RWPE2 (cell line): ENCODE measurements at regions not wholly inside any gene's neighbourhood (a gene's known extent, or its start where the extent isn't known, plus 50 kb on each side); places are given as distances from the start of the nearest gene placed in this dataset.

Source experiments
- ATAC-seq: fragments of 200-7000 bp; cut with Tn5 transposase; 3 replicates; pipeline ENCODE4 v1.9.1; 2021; ENCODE audit warnings: low read depth
- DNase-seq: peaks from one replicate; pipeline ENCODE4 v3.0.0-alpha.2; 2020; ENCODE audit warnings: low spot score
- H3K27ac ChIP-seq: fragments of 450-650 bp; 2 replicates; pipeline ENCODE4 v1.5.1; 2017; ENCODE audit warnings: mild to moderate bottlenecking; ENCODE audit not compliant: poor library complexity, severe bottlenecking
- H3K27me3 ChIP-seq: fragments of 250-450 bp; sonication (Bioruptor Pico); 2 replicates; pipeline ENCODE4 v1.5.1; 2021; ENCODE audit warnings: mild to moderate bottlenecking, moderate library complexity; ENCODE audit not compliant: insufficient read depth, poor library complexity, severe bottlenecking
- H3K36me3 ChIP-seq: fragments of 250-450 bp; sonication (Bioruptor Pico); 2 replicates; pipeline ENCODE4 v1.5.1; 2020; ENCODE audit warnings: low read depth, mild to moderate bottlenecking, moderate library complexity
- H3K4me1 ChIP-seq: fragments of 250-450 bp; sonication (Bioruptor Pico); 2 replicates; pipeline ENCODE4 v1.5.1; 2021; ENCODE audit warnings: mild to moderate bottlenecking, moderate library complexity; ENCODE audit not compliant: insufficient read depth, poor library complexity, severe bottlenecking
- H3K4me3 ChIP-seq: fragments of 250-450 bp; sonication (Bioruptor Pico); 2 replicates; pipeline ENCODE4 v1.5.1; 2021; ENCODE audit warnings: mild to moderate bottlenecking, moderate library complexity; ENCODE audit not compliant: severe bottlenecking
- H3K9me3 ChIP-seq: fragments of 250-450 bp; sonication (Bioruptor Pico); 2 replicates; pipeline ENCODE4 v1.5.1; 2021; ENCODE audit warnings: mild to moderate bottlenecking, moderate library complexity; ENCODE audit not compliant: severe bottlenecking
- CTCF ChIP-seq: fragments of 450-650 bp; IDR thresholded peaks from one replicate; pipeline ENCODE4 v1.5.1; 2017; ENCODE audit warnings: mild to moderate bottlenecking, moderate library complexity; ENCODE audit not compliant: poor library complexity, severe bottlenecking

- DNase-seq: no peak
- peaks cover 38% of the 10 kb centered on the region for H3K27me3 ChIP-seq
- TF ChIP-seq CTCF: no peak
- no peak overlapping the region for H3K4me3 ChIP-seq
- H3K27ac ChIP-seq: no peak overlapping the region
- H3K36me3 ChIP-seq: no peaks in the 10 kb centered on the region
- no peaks in the 10 kb centered on the region for H3K9me3 ChIP-seq
- no peak for ATAC-seq
- H3K4me1 ChIP-seq: no peaks in the 10 kb centered on the region
Measured at GRCh38 chr10:133024704-133025557, 62.8 kb upstream of the ADGRA1 start.

- Histone ChIP-seq H3K4me1 (no peaks in the 10 kb centered on the region), H3K9me3 (no peaks in the 10 kb centered on the region), H3K36me3 (no peaks in the 10 kb centered on the region), H3K4me3 (no peak overlapping the region), H3K27ac (no peak overlapping the region), H3K27me3 (peaks cover 29% of the 10 kb centered on the region)
- no peak for TF ChIP-seq CTCF
- ATAC-seq (no peak), DNase-seq (no peak)
Measured at GRCh38 chr10:133023216-133023843, 64.4 kb upstream of the ADGRA1 start.

GRCh38 chr10:133022776-133023100 is 65.0 kb upstream of the ADGRA1 start:
- no peaks in the 10 kb centered on the region for H3K9me3 ChIP-seq
- DNase-seq (no peak), ATAC-seq (no peak)
- peaks cover 28% of the 10 kb centered on the region for H3K27me3 ChIP-seq
- no peaks in the 10 kb centered on the region for H3K36me3 ChIP-seq
- H3K4me3 ChIP-seq: no peak overlapping the region
- TF ChIP-seq CTCF: no peak
- H3K4me1 ChIP-seq: no peaks in the 10 kb centered on the region
- no peak overlapping the region for H3K27ac ChIP-seq

GRCh38 chr10:133021963-133022775 is 65.6 kb upstream of the ADGRA1 start:
- Histone ChIP-seq H3K27ac (no peak overlapping the region), H3K9me3 (no peaks in the 10 kb centered on the region), H3K36me3 (no peaks in the 10 kb centered on the region), H3K4me3 (no peak overlapping the region), H3K27me3 (peaks cover 23% of the 10 kb centered on the region), H3K4me1 (no peaks in the 10 kb centered on the region)
- no peak for ATAC-seq
- no peak for TF ChIP-seq CTCF
- DNase-seq: no peak
